ENCODE measurements at regions not wholly inside any gene's neighbourhood (a gene's known extent, or its start where the extent isn't known, plus 50 kb on each side); places are given as distances from the start of the nearest gene placed in this dataset.

- no peaks in the 10 kb centered on the region for H3K27me3 ChIP-seq
- ATAC-seq (no peak), DNase-seq (no peak)
- TF ChIP-seq, protein P1, sequence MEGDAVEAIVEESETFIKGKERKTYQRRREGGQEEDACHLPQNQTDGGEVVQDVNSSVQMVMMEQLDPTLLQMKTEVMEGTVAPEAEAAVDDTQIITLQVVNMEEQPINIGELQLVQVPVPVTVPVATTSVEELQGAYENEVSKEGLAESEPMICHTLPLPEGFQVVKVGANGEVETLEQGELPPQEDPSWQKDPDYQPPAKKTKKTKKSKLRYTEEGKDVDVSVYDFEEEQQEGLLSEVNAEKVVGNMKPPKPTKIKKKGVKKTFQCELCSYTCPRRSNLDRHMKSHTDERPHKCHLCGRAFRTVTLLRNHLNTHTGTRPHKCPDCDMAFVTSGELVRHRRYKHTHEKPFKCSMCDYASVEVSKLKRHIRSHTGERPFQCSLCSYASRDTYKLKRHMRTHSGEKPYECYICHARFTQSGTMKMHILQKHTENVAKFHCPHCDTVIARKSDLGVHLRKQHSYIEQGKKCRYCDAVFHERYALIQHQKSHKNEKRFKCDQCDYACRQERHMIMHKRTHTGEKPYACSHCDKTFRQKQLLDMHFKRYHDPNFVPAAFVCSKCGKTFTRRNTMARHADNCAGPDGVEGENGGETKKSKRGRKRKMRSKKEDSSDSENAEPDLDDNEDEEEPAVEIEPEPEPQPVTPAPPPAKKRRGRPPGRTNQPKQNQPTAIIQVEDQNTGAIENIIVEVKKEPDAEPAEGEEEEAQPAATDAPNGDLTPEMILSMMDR (IDR thresholded peaks at IDR 0.05) = no peak
- no peaks in the 10 kb centered on the region for H3K9me3 ChIP-seq
- 59 to 76% methylated on average over 3 of the region's 3 CpGs for WGBS, 2 donors
- intact Hi-C loops (cut with DNase I) = no loop called here
- no peak overlapping the region for H3K4me3 ChIP-seq
- H3K27ac ChIP-seq = no peak overlapping the region
- peaks cover 0 to 4% (median 0%) of the 10 kb centered on the region in 9 donors for H3K4me1 ChIP-seq
- no peaks in the 10 kb centered on the region for H3K36me3 ChIP-seq
These were observed 75.7 kb upstream of the TEX13D start for GRCh38 chrX:124256629-124257380.

DNA sequence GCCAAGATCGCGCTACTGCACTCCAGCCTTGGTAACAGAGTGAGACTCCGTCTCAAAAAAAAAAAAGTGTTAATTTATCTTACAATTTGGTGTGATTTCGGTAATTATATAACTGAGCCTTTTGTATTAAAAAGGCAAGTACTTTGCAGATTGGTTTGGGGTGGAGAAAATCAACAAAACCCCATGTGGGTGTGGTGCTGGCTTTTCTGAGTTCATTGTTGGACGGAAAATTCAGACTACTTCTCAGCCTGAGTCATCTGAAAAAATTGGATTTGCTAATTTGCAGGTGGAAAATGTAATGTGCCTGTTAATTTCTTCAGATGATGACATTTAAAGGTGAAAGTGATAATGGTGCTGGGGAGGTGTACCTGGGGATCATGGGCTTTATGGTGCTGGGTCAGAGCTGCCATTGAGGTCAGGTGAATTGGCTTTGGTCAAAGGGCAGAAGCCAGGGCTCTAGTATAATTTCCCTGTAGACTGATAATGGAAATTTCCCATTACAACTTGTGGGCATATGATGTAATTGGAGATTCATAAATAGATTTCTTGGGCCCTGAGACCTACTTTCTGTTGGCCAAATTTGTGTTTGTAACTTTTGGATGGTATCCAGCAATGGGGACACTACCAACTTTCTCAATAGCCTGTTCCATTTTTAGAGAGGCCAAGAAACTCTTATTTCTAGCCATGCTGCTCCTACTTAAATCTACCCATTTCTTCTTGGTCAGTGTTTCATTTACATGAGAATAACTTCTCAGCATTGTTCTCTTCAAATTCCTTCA lies 74.3 kb upstream of the TEX13D start:
- Histone ChIP-seq H3K4me1 (peaks cover 0 to 4% (median 0%) of the 10 kb centered on the region in 9 donors), H3K36me3 (no peaks in the 10 kb centered on the region), H3K4me3 (no peak overlapping the region), H3K27ac (peak overlapping the region in 1 of 10 donors; percentile 12), H3K27me3 (no peaks in the 10 kb centered on the region), H3K9me3 (no peaks in the 10 kb centered on the region)
- intact Hi-C loops (cut with DNase I) = no loop called here
- ATAC-seq = peak in 1 of 8 donors; percentile 42
- TF ChIP-seq, protein P1 (IDR thresholded peaks at IDR 0.05) = no peak
- WGBS, 2 donors = 93 to 95% methylated on average over 5 of the region's 5 CpGs
- DNase-seq = no peak

GRCh38 chrX:124260845-124261244 lies 71.6 kb upstream of the TEX13D start:
- 73 to 76% methylated on average over 2 of the region's 2 CpGs for WGBS, 2 donors
- H3K36me3 ChIP-seq = no peaks in the 10 kb centered on the region
- no peak for ATAC-seq
- H3K27me3 ChIP-seq = no peaks in the 10 kb centered on the region
- DNase-seq = no peak
- peaks cover 0 to 4% (median 0%) of the 10 kb centered on the region in 9 donors for H3K4me1 ChIP-seq
- H3K4me3 ChIP-seq = no peak overlapping the region
- intact Hi-C loops (cut with DNase I) = no loop called here
- H3K9me3 ChIP-seq = no peaks in the 10 kb centered on the region
- TF ChIP-seq, protein P1 (IDR thresholded peaks at IDR 0.05) = no peak
- no peak overlapping the region for H3K27ac ChIP-seq

- TF ChIP-seq, protein P1 (IDR thresholded peaks at IDR 0.05) = no peak
- Histone ChIP-seq H3K36me3 (no peaks in the 10 kb centered on the region), H3K27me3 (no peaks in the 10 kb centered on the region), H3K4me3 (no peak overlapping the region), H3K27ac (no peak overlapping the region), H3K9me3 (no peaks in the 10 kb centered on the region), H3K4me1 (no peaks in the 10 kb centered on the region)
- intact Hi-C loops (cut with DNase I) = no loop called here
- 85 to 87% methylated on average over 4 of the region's 4 CpGs for WGBS, 2 donors
- DNase-seq = no peak
- no peak for ATAC-seq
These were observed 68.7 kb upstream of the TEX13D start for GRCh38 chrX:124263743-124264142.
